HG03060 (cell line): ENCODE measurements at regions not wholly inside any gene's neighbourhood (a gene's known extent, or its start where the extent isn't known, plus 50 kb on each side); places are given as distances from the start of the nearest gene placed in this dataset.

Experiments
- ATAC-seq: cut with Tn5 transposase; IDR thresholded peaks from one replicate; pipeline ENCODE4 v1.9.1; 2021; ENCODE audit warnings: low read depth, moderate number of reproducible peaks; ENCODE audit not compliant: unreplicated experiment

DNA sequence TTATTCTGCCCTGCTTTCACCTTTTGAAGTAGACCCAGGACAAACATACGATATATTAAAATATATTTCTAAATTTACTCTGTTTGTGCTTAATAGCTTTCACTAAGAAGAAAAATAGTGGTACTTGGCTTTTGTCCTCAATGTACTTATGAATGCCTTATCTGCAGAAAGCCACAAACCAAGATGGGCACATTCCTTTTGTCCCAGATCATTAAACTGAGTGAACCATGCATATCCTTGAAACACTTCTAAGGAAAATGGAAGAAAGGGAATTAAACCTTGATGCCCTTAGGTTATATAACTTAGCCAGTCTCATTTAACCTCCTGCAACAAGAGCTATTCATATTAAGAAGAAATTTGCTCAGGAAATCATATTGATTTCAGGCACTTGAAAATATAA lies 553.8 kb upstream of the CDH9 start:
- ATAC-seq = no peak

DNA sequence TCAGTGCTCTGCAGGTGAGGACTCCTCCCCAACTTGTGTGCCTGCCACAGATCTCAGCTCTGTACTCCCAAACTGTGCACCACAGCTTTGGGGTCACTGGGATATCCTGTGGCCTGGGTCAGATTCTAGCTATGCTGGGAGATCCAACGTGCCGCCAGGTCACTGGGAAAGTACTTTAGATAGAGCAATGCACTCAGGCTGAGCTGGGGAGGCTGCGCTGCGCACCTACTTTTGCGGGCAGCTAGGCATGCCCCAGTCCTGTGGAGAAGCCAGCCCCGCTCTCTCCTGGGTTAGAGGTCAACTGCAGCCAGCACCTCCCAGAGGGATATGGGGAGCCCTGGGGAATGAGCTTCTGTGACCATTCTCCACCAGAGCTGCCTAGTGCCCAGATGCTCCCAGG lies 552.1 kb upstream of the CDH9 start:
- ATAC-seq = no peak

DNA sequence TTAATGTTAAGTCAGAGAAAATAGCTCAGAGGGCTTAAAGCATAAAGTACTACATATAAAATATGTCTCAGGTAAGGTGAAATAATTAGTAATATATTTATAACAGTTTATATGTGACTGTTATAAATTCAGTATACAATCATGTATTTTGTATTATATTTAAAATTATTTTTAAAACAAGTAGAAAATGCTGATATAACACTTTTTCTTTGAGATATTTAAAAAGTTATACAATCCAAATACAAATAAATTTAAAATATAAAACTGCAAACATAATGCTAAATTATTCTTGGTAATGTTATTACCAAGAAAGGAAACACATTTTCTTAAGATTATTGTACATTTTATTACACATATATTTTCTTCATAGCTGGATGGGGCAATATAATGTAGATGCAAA lies 539.9 kb upstream of the CDH9 start:
- ATAC-seq = no peak

DNA sequence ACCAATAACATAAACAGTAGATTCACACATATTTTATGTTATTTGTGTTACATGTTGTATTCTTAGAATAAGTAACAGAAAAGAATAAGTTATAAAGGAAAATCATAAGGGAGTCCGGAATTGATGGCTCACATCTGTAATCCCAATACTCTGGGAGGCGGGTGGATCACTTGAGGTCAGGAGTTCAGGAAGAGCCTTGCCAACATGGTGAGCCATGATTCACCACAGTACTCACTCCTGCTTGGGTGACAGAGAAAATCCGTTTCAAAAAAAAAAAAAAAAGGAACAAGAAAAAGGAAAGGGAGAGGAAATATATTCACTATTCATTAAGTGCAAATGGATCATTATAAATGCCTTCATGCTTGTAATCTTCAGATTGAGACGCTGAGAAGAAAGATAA lies 533.3 kb upstream of the CDH9 start:
- ATAC-seq = no peak

DNA sequence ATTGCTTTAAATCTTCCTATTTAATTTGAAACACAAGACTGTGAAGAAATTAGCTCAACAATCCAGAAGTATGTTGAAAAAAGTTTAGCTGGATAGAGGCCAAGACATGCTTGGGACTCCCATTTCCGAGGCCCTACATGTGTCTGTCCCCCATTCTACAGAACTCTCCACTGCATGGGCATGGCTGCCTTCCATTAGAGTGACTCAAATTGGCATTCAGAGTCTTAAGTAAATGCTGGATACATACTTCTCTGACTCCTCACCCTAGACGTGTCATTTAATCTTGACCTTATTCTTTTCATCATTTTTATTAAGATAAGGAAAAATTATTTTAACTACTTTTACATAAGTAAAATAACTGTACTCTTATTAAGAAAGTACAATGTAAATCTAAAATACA lies 530.4 kb upstream of the CDH9 start:
- no peak for ATAC-seq

DNA sequence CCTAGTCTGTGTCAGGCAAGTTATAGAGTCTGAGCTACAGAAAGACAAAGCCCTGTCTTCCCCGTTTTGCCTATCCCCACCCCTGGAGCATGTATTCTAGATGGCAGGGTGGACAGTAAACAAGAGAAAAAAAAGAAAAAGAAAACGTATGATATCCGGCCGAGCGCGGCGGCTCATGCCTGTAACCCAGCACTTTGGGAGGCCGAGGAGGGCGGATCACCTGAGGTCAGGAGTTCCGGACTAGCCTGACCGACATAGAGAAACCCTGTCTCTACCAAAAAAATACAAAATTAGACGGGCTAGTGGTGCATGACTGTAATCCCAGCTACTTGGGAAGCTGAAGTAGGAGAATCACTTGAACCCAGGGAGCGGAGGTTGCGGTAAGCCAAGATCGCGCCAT lies 523.0 kb upstream of the CDH9 start:
- ATAC-seq = no peak

DNA sequence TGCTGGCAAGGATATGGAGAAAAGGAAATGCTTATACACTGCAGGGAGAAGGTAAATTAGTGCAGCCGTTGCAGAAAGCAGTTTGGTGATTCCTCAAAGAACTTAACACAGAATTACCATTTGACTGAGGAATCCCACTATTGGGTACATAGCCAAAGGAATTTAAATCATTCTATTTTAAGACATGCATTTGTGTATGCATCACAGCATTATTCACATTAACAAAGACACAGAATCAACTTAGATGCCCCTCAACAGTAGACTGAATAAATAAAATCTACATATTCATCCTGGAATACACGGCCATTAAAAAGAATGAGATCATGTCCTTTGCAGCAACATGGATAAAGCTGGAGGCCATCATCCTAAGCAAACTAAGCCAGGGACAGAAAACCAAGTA lies 510.1 kb upstream of the CDH9 start:
- ATAC-seq = no peak

DNA sequence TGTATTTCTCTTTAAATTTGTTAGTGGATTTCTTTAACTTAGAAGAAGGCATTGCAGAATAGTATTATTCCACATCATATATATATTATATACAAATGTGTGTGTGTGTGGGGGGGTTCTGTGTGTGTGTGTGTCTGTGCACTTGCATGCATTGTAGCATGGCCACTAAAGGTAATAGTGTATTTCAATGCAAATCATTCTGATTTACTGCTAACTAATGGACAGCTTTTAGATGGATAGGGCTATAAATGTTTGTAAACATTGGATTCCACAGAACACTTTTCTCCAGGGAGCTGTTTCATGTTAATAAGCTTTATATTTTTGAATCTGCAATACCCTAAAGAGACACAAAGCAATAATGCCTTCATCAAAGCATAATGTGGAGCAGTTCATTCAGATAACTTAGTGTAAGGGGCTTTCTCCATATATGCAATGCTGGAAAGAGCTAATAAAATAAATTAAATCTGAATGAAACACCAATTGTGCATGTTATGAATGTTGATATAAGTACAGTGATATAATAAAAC lies 496.7 kb upstream of the CDH9 start:
- ATAC-seq = no peak

DNA sequence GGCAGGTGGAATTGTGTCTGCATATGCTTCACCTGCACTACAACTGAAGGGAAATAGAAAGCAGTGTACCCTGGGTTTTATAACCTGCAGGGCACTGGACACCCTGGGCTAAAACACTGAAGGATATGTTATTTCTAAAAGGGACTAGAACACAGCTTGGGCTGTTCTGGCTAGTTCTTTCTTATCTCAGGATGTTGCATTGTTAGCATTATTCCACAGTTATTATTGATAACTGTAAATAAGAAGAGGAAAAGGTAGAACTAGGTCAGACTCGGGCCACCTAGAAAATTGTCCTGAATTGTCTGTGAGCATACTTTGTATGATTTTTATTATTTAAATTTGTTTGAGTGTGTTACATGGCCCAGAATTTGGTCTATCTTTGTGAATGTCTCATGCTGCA lies 493.9 kb upstream of the CDH9 start:
- ATAC-seq = no peak

DNA sequence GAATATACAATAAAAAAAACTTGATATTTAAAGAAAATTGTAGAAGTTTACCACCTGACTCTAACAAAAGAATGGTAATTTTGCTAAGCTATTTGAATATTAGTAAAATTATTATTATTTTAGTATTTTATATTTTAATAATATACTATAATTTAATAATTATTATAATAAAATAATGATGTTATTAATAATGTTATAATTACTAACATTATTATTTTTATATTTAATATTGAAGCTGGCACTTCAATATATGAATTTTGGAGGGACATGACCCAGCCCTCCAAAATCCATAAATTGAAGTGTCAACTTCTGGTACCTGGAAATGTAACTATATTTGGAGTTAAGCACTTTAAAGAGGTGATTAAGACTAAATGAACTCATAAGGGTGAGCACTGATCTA lies 486.1 kb upstream of the CDH9 start:
- no peak for ATAC-seq

DNA sequence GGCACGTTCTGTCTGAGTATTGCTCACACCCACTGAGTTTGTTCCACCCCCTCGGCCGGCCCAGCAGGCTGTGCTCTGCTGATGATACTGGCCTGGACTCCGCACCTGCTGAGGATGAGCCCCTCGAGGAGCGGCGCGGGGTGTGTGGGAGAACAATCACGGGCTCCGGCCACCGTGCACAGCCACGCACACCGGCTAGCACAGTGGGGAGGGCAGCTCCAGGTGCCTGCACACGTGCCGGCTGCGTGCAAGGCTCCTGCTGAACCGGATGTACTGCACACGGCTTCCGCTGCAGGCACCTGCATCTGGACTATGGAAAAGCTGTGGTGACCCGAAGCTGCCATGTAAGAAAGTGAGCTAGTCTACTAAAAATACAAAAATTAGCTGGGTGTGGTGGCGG lies 485.2 kb upstream of the CDH9 start:
- ATAC-seq = no peak

DNA sequence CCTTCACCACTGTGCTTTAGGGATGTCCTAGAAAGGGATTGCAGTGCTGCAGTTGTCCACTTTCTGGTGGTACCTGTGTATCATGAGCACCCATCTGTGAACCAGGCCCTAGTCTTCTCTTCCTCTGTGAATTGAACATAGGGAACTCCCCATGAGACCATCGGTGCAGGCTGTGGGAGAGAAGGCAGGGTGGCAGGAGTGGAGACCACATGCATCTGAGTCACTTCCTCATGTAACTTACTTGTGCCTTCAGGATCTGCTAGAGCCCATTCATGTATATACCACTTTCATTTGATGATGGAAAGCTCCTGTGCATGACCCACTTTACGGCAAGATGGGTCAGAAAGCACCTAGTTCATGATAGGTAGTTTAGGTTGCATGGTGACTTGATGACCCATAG lies 478.1 kb upstream of the CDH9 start:
- no peak for ATAC-seq

DNA sequence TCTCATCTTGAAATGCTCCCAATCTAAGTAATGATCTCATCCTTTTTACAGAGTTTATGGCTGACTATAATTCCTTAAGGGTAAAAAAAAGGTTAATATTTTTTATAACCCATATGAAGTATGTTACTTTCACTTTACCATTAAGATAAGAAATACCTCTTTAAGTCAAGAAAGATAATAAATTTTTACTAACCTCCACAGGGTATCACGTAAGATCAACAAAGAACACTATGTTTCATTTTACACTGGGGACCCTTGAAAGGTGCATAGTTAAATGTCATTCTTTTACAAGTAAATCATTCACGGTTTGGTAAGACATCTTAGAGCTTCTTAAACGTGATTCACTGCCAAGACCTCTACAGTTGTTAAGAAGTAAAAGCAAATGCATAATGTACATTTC lies 472.7 kb upstream of the CDH9 start:
- no peak for ATAC-seq

DNA sequence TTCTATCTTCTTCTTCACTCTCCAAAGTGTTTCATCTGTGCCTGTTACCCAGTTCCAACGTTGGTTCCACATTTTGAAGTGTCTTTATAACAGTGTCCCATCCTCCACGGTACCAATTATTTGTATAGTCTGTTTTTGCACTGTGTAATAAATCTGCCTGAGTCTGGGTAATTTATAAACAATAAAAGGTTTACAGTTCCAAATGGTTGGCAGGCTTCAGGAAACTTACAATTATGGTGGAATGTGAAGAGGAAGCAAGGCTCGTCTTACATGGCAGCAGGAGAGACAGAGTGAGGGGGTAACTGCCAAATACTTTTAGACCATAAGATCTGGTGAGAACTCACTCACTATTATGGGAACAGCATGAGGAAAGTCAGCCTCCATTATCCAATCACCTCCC lies 465.4 kb upstream of the CDH9 start:
- ATAC-seq = no peak

DNA sequence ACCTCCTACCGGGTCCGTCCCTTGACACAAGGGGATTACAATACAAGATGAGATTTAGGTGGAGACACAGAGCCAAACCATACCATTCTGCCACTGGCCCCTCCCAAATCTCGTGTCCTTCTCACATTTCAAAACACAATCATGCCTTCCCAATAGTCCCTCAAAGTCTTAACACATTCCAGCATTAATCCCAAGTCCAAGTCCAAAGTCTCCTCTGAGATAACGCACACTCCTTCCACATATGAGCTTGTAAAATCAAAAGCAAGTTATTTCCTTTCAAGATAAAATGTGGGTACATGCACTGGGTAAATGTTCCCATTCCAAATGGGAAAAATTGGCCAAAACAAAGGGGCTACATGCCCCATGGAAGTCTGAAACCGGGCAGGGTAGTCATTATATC lies 463.9 kb upstream of the CDH9 start:
- no peak for ATAC-seq

DNA sequence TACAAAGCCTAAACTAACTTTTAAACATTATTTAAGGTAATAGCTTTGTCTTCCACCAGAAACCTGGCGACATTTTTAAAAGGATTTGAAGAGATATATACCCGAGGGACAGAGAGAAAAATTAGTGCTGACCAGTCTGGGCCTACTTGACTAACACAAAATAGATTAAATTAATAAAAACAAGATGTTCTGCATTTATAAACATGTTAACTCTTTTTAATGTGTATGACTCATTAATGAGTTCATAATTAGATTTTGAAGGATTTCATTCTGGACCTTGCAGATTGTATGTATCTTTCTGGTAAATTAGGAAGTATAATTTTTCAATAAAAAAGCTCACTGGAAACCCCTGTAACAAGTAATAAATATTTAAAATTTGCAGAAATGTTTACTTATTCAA lies 459.1 kb upstream of the CDH9 start:
- ATAC-seq = no peak

DNA sequence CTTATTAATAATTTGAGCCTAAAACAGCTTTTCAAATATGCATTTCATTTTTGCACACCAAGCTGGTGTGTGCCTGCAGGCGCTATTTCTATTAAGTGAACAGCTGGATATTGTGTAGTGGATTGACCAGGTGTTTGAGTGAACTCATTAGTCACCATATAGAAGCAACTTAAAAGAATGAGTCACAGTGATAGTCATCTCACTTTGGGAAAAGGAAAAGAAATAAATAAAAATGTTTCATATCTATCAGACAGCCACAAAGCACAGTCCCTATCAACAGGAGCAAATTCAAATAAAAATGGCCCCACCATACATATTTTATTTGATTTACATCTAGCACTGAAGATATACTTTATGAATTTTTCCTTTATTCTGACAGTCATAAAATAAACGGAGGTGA lies 456.5 kb upstream of the CDH9 start:
- ATAC-seq = no peak

DNA sequence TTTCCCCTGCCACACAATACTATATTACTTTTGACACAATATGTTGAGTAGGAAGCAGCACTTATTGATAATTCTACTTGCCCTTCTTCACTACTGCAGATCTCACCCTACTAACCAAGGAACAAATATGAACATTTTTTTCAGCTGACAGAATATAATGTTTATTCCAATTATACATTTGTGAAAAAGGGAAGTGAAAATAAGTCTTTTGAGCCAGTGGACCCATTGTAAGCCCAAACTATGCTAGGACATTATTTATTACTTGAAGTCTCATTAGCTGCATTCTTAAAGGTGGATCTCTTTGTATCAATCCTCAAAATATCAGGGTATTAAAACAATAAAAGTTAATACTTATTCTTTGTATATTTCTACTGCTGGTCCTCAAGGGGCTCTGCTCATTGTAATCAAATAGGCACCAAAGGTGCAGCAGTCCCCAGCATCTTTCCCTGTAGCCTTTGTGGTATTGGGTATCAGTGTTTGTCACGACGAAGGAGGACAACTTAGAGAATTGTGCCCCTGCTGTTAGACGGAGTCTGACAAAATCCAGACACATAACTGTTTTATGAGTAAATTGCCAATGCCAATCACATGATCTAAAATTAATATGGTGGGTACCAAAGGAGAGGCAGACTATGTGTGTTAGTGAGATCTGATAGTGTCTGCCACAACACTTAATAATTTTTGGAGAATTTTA lies 453.5 kb upstream of the CDH9 start:
- ATAC-seq = no peak

DNA sequence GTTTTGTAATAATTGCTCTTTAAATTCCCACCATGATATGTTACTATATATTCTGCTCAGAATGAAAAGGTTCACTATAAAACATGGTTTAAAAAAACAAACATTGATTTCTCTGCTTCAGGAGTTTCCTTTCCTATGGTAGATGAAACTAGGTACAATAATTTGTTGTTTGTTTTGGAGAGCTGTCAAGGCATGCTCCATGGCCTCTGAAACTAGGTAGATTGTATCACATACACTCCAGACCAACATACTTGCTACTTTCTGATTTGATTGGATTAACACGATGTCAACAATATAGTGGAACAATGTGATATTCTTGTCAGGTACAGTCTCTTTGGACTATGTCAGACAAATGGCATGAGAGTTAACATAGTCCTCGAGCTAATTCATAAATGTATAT lies 452.7 kb upstream of the CDH9 start:
- ATAC-seq = no peak

DNA sequence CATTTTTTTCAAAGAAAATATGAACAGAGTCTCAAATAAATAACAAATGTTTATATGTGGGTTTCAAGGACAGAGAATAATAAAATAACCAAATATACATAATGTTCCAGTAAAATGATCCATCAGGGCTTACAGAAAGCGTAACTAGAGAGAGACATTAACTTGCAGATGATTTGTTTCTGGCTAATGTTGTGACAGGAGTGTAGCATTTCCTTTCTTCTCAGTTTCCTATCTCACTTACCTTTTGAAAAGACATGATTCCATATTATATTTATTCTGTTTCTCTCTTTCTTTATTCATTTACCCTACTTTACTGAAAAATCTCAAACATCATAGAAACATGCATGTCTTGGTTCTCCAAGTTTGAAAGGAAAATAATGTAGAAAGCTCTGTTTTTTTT lies 451.3 kb upstream of the CDH9 start:
- ATAC-seq = no peak

DNA sequence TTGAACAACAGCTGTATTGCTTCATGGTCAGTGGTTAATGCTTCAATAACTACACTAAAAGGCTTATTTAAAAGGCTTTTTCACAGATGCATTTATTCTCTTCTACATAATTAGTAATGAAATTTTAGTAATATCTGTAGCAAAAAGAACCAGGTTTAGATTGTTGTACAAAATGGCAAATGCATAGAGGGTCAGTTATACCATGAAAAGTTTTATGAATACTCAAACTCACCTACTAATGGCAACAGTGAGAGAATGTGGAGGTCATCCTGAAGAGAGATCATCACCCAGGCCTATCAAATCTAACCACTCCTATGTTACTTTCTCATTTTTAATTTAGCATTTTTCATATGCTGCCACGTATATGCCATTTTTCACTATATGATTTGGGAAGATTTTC lies 444.3 kb upstream of the CDH9 start:
- ATAC-seq = no peak

DNA sequence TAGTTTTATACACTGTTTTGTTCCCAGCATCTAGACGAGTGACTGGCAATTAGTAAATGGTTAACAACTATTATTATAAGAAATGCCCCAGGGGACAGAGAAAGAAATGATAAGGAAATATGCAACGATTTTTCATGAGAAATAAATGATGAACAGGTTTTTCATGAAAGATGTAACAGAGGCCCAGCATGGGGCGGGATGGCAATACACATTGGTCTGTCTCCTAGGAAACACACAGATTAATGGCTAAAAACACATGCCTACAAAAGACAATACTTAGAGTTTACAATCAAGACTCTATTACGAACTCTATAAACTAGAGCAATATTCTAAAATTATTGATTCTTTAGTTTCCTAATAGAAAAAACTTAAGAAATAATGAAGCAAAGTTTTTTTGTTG lies 441.5 kb upstream of the CDH9 start:
- ATAC-seq = no peak

DNA sequence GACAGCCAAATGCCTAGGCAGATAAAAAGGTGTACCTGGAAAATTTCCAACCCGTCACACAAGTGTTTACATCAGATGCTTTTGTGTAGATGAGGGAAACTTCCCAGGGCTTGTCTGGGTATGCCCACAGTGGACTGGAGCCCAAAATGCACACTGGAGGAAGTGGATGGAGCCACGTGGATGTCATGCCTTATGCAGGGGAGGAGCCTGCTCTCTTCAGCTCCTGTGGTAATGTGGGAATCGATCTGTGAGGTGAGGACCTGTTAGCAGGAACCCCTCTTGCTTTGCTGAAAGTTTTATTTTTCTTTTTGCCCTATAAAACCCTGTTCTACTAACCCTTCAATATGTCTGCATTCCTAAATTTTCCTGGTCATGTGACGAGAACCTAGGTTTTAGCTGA lies 439.2 kb upstream of the CDH9 start:
- ATAC-seq = no peak
